A549 (cell line): ENCODE measurements at regions not wholly inside any gene's neighbourhood (a gene's known extent, or its start where the extent isn't known, plus 50 kb on each side); places are given as distances from the start of the nearest gene placed in this dataset.

Experiments used
- ATAC-seq, 2 experiments: fragments of 200-7000 bp in 1 of 2; fragments of >200 bp in 1 of 2; cut with Nextera tagmentation in 1 of 2; cut with Tn5 transposase in 1 of 2; 3 replicates each; pipeline versions ENCODE4 v1.8.0 to v1.9.1; 2018 to 2020; ENCODE audit warnings: mild to moderate bottlenecking in 1 of 2, moderate library complexity in 1 of 2
- CTCF ChIA-PET: fragments of 300-600 bp; sonication (Branson Sonifier 250); formaldehyde crosslinking; extraction: SDS; loops from one replicate; lab custom pipeline; 2021; ENCODE audit warnings: antibody characterized with exemption, inconsistent platforms; lab: Yijun Ruan, JAX
- POLR2A ChIA-PET: fragments of 350-600 bp; formaldehyde crosslinking; extraction: SDS; loops from one replicate; lab custom pipeline; 2021; ENCODE audit warnings: antibody characterized with exemption, inconsistent platforms; lab: Yijun Ruan, JAX
- DNase-seq, 2 experiments: peaks; one replicate each; pipeline versions ENCODE4 v3.0.0 to v3.0.0-alpha.2; 2011 to 2016; ENCODE audit warnings: low read depth in 1 of 2, low spot score in 1 of 2
- FAIRE-seq: peaks from 2 replicates; lab custom pipeline; 2011; peaks lifted over from hg19 to GRCh38; lab: Jason Lieb, UNC
- H3K27ac ChIP-seq, 2 experiments: fragments of >200 bp; sonication (Bioruptor Twin); formaldehyde crosslinking; 3 replicates each; pipeline ENCODE4 v1.5.1; 2016 to 2017
- H3K4me1 ChIP-seq: fragments of >200 bp; sonication (Bioruptor Twin); formaldehyde crosslinking; 3 replicates; pipeline ENCODE4 v1.6.1; 2016
- H3K4me2 ChIP-seq: fragments of >200 bp; sonication (Bioruptor Twin); formaldehyde crosslinking; 3 replicates; pipeline ENCODE4 v1.6.1; 2016
- H3K4me3 ChIP-seq: fragments of >200 bp; sonication (Bioruptor Twin); formaldehyde crosslinking; 3 replicates; pipeline ENCODE4 v1.5.1; 2016
- H3K9me3 ChIP-seq: fragments of >200 bp; sonication (Bioruptor Twin); formaldehyde crosslinking; 3 replicates; pipeline ENCODE4 v1.6.1; 2016
- ATOH8 ChIP-seq: fragments of 250-450 bp; sonication (Bioruptor Pico); IDR thresholded peaks from 2 replicates; pipeline ENCODE4 v1.5.0; 2020; ENCODE audit warnings: low read depth, mild to moderate bottlenecking, moderate library complexity
- CHD2 ChIP-seq: fragments of 150-350 bp; IDR thresholded peaks from 2 replicates; pipeline ENCODE4 v1.6.1; 2014; ENCODE audit warnings: low read length; ENCODE audit not compliant: partially characterized antibody
- CHD4 ChIP-seq: fragments of 200-600 bp; sonication (generic); IDR thresholded peaks from 2 replicates; pipeline ENCODE4 v1.6.1; 2016; ENCODE audit warnings: antibody characterized with exemption, mild to moderate bottlenecking, borderline replicate concordance
- EHMT2 ChIP-seq: fragments of 200-600 bp; sonication (generic); IDR thresholded peaks from 2 replicates; pipeline ENCODE4 v1.6.1; 2016; ENCODE audit warnings: antibody characterized with exemption, low read depth, mild to moderate bottlenecking, moderate library complexity
- EP300 ChIP-seq, 2 experiments: fragments of >200 bp; sonication (Bioruptor Twin); formaldehyde crosslinking; IDR thresholded peaks; 2 replicates in 1 of 2; 3 replicates in 1 of 2; pipeline ENCODE4 v1.6.1; 2016 to 2017
- FOXS1 ChIP-seq: fragments of 250-450 bp; sonication (Bioruptor Pico); IDR thresholded peaks from 2 replicates; pipeline ENCODE4 v1.5.0; 2020; ENCODE audit warnings: mild to moderate bottlenecking, moderate library complexity
- GATA3 ChIP-seq: IDR thresholded peaks from 2 replicates; pipeline ENCODE4 v1.6.1; 2012; ENCODE audit warnings: borderline replicate concordance
- HES2 ChIP-seq: fragments of >200 bp; sonication (Bioruptor Twin); formaldehyde crosslinking; IDR thresholded peaks from 2 replicates; pipeline ENCODE4 v1.6.1; 2016
- HEYL ChIP-seq: fragments of 250-450 bp; sonication (Bioruptor Pico); IDR thresholded peaks from 2 replicates; pipeline ENCODE4 v1.8.0; 2021; ENCODE audit warnings: mild to moderate bottlenecking, moderate library complexity
- HOXB13 ChIP-seq: fragments of 250-450 bp; sonication (Bioruptor Pico); IDR thresholded peaks from 2 replicates; pipeline ENCODE4 v1.5.0; 2020; ENCODE audit warnings: low read depth, mild to moderate bottlenecking, moderate library complexity
- JUNB ChIP-seq: fragments of >200 bp; sonication (Bioruptor Twin); formaldehyde crosslinking; IDR thresholded peaks from 2 replicates; pipeline ENCODE4 v1.6.1; 2016
- MAFK ChIP-seq: fragments of 450-650 bp; IDR thresholded peaks from 2 replicates; pipeline ENCODE4 v1.6.1; 2014; ENCODE audit not compliant: partially characterized antibody
- MAZ ChIP-seq: fragments of 150-350 bp; IDR thresholded peaks from 2 replicates; pipeline ENCODE4 v1.6.1; 2014; ENCODE audit warnings: antibody characterized with exemption, low read depth, low read length, borderline replicate concordance
- NFE2L2 ChIP-seq: fragments of 150-350 bp; conservative IDR thresholded peaks from 2 replicates; pipeline ENCODE4 v1.6.1; 2014; ENCODE audit warnings: low read length
- PBX3 ChIP-seq: IDR thresholded peaks from 2 replicates; pipeline ENCODE4 v1.6.1; 2012
- POLR2AphosphoS2 ChIP-seq: conservative IDR thresholded peaks from 2 replicates; pipeline ENCODE4 v1.6.1; 2012; ENCODE audit warnings: low read length, improper control_type of control experiment, inconsistent platforms
- RAD21 ChIP-seq, 2 experiments: fragments of >200 bp in 1 of 2; sonication (Bioruptor Twin) in 1 of 2; formaldehyde crosslinking in 1 of 2; IDR thresholded peaks in 1 of 2; conservative IDR thresholded peaks in 1 of 2; 2 replicates in 1 of 2; 3 replicates in 1 of 2; pipeline ENCODE4 v1.6.1; 2012 to 2018; ENCODE audit warnings: inconsistent platforms in 1 of 2
- RCOR1 ChIP-seq: fragments of 150-350 bp; IDR thresholded peaks from 2 replicates; pipeline ENCODE4 v1.6.1; 2014; ENCODE audit warnings: antibody characterized with exemption, low read length, low read depth
- SMC3 ChIP-seq: fragments of >200 bp; sonication (Bioruptor Twin); formaldehyde crosslinking; IDR thresholded peaks from 3 replicates; pipeline ENCODE4 v1.6.1; 2018; ENCODE audit warnings: inconsistent platforms
- SREBF2 ChIP-seq: fragments of 450-650 bp; IDR thresholded peaks from 2 replicates; pipeline ENCODE4 v1.6.1; 2014; ENCODE audit warnings: mild to moderate bottlenecking, moderate library complexity
- ZSCAN20 ChIP-seq: fragments of 250-450 bp; sonication (Bioruptor Pico); IDR thresholded peaks from 2 replicates; pipeline ENCODE4 v1.8.0; 2022; ENCODE audit warnings: mild to moderate bottlenecking, moderate library complexity
- WGBS: methylation state at CpG from one replicate; pipeline ENCODE4 v1.1.6; 2017; ENCODE audit errors: missing lambda C conversion rate; 5-methylcytosine and 5-hydroxymethylcytosine counted together

- CTCF ChIA-PET: no interaction called here
- H3K4me3 ChIP-seq: no peak overlapping the region
- TF ChIP-seq SREBF2: no peak
- TF ChIP-seq JUNB: no peak
- TF ChIP-seq PBX3: no peak
- TF ChIP-seq HOXB13 (CRISPR knock-in tag): no peak
- no peak for TF ChIP-seq RAD21 (conservative IDR thresholded peaks at IDR 0.05 in 1 of 2, IDR thresholded peaks at IDR 0.05 in 1 of 2)
- no peak for TF ChIP-seq EHMT2
- no peak for TF ChIP-seq HES2
- TF ChIP-seq, all 56 proteins: peak for 0
- WGBS: 0% methylated on average over 5 of the region's 5 CpGs
- no peak for DNase-seq
- no peaks in the 10 kb centered on the region for H3K4me1 ChIP-seq
- no peaks in the 10 kb centered on the region for H3K9me3 ChIP-seq
- POLR2A ChIA-PET: no interaction called here
- H3K27ac ChIP-seq: no peak overlapping the region
- ATAC-seq: no peak
- H3K4me2 ChIP-seq: no peak overlapping the region
- no peak for FAIRE-seq
These were observed 394.8 kb downstream of the RPS29 start for GRCh38 chr14:49191380-49191779.

- ChIA-PET POLR2A (no interaction called here), CTCF (no interaction called here)
- Histone ChIP-seq H3K9me3 (no peaks in the 10 kb centered on the region), H3K27ac (no peak overlapping the region), H3K4me3 (no peak overlapping the region), H3K4me1 (no peaks in the 10 kb centered on the region), H3K4me2 (no peak overlapping the region)
- ATAC-seq (no peak), DNase-seq (no peak), FAIRE-seq (no peak)
- WGBS: 0% methylated on average over 1 of the region's 1 CpG
- TF ChIP-seq RCOR1 (no peak), POLR2AphosphoS2 (no peak), EP300 (IDR thresholded peaks at IDR 0.05) (no peak)
These were observed 396.8 kb downstream of the RPS29 start for GRCh38 chr14:49189375-49189774.

GRCh38 chr14:49187799-49188198 lies 398.4 kb downstream of the RPS29 start:
- POLR2A ChIA-PET: no interaction called here
- 5% methylated on average over 3 of the region's 4 CpGs for WGBS
- CTCF ChIA-PET: no interaction called here
- Histone ChIP-seq H3K4me3 (no peak overlapping the region), H3K9me3 (no peaks in the 10 kb centered on the region), H3K4me2 (no peak overlapping the region), H3K4me1 (no peaks in the 10 kb centered on the region), H3K27ac (no peak overlapping the region)
- TF ChIP-seq SMC3: no peak
- no peak for TF ChIP-seq SREBF2
- no peak for TF ChIP-seq MAFK
- TF ChIP-seq CHD2: no peak
- no peak for TF ChIP-seq HEYL (CRISPR knock-in tag)
- no peak for TF ChIP-seq FOXS1 (CRISPR knock-in tag)
- TF ChIP-seq GATA3: no peak
- no peak for TF ChIP-seq ATOH8 (CRISPR knock-in tag)
- no peak for TF ChIP-seq NFE2L2
- no peak for TF ChIP-seq ZSCAN20
- no peak for TF ChIP-seq RAD21 (conservative IDR thresholded peaks at IDR 0.05 in 1 of 2, IDR thresholded peaks at IDR 0.05 in 1 of 2)
- TF ChIP-seq MAZ: no peak
- TF ChIP-seq CHD4: no peak
- no peak for TF ChIP-seq POLR2AphosphoS2
- FAIRE-seq (no peak), DNase-seq (no peak), ATAC-seq (no peak)
